Osteocyte (in vitro differentiated cells): ENCODE measurements at regions not wholly inside any gene's neighbourhood (a gene's known extent, or its start where the extent isn't known, plus 50 kb on each side); places are given as distances from the start of the nearest gene placed in this dataset.

Experiments
- DNase-seq: peaks from one replicate; pipeline ENCODE4 v3.0.0; 2021; ENCODE audit warnings: mixed read lengths; ENCODE audit not compliant: unreplicated experiment; ENCODE audit errors: extremely low spot score
- H3K27ac Mint-ChIP-seq: one replicate; pipeline ENCODE4 v1.8.0; 2021; ENCODE audit warnings: mild to moderate bottlenecking, mixed read lengths; ENCODE audit not compliant: unreplicated experiment
- H3K27me3 Mint-ChIP-seq: one replicate; pipeline ENCODE4 v1.8.0; 2021; ENCODE audit warnings: mixed read lengths; ENCODE audit not compliant: unreplicated experiment
- H3K36me3 Mint-ChIP-seq: one replicate; pipeline ENCODE4 v1.8.0; 2021; ENCODE audit warnings: mixed read lengths; ENCODE audit not compliant: unreplicated experiment
- H3K4me1 Mint-ChIP-seq: one replicate; pipeline ENCODE4 v1.8.0; 2021; ENCODE audit warnings: mixed read lengths; ENCODE audit not compliant: unreplicated experiment
- H3K4me3 Mint-ChIP-seq: one replicate; pipeline ENCODE4 v1.8.0; 2021; ENCODE audit warnings: mild to moderate bottlenecking, moderate library complexity, mixed read lengths; ENCODE audit not compliant: unreplicated experiment
- H3K9me3 Mint-ChIP-seq: one replicate; pipeline ENCODE4 v1.8.0; 2021; ENCODE audit warnings: mixed read lengths; ENCODE audit not compliant: unreplicated experiment
- CTCF ChIP-seq: fragments of 200-600 bp; sonication (generic); IDR thresholded peaks from 2 replicates; pipeline ENCODE4 v1.5.0; 2021; ENCODE audit warnings: antibody characterized with exemption, mild to moderate bottlenecking, moderate library complexity

GRCh38 chr3:150222691-150223489, 185.2 kb upstream of the TSC22D2 start:
- peak overlapping the region; percentile 44 for H3K27ac Mint-ChIP-seq
- H3K27me3 Mint-ChIP-seq, result no peaks in the 10 kb centered on the region
- TF ChIP-seq CTCF, result no peak
- no peaks in the 10 kb centered on the region for H3K36me3 Mint-ChIP-seq
- H3K4me3 Mint-ChIP-seq, result no peak overlapping the region
- H3K9me3 Mint-ChIP-seq, result peaks cover under 1% of the 10 kb centered on the region
- H3K4me1 Mint-ChIP-seq, result peaks cover 49% of the 10 kb centered on the region
- no peak for DNase-seq

GRCh38 chr3:150221904-150222523, 186.1 kb upstream of the TSC22D2 start:
- DNase-seq, result no peak
- Mint-ChIP-seq H3K27me3 (no peaks in the 10 kb centered on the region), H3K4me3 (no peak overlapping the region), H3K36me3 (no peaks in the 10 kb centered on the region), H3K27ac (peak overlapping the region; percentile 83), H3K9me3 (peaks cover 4% of the 10 kb centered on the region), H3K4me1 (peaks cover 46% of the 10 kb centered on the region)
- TF ChIP-seq CTCF, result no peak

- H3K27ac Mint-ChIP-seq, result peak overlapping the region; percentile 83
- no peaks in the 10 kb centered on the region for H3K27me3 Mint-ChIP-seq
- TF ChIP-seq CTCF, result no peak
- H3K36me3 Mint-ChIP-seq, result no peaks in the 10 kb centered on the region
- peak overlapping the region; percentile 87 for H3K4me3 Mint-ChIP-seq
- DNase-seq, result no peak
- peaks cover 4% of the 10 kb centered on the region for H3K9me3 Mint-ChIP-seq
- peaks cover 52% of the 10 kb centered on the region for H3K4me1 Mint-ChIP-seq
These were observed 187.3 kb upstream of the TSC22D2 start for GRCh38 chr3:150220799-150221198.

DNA sequence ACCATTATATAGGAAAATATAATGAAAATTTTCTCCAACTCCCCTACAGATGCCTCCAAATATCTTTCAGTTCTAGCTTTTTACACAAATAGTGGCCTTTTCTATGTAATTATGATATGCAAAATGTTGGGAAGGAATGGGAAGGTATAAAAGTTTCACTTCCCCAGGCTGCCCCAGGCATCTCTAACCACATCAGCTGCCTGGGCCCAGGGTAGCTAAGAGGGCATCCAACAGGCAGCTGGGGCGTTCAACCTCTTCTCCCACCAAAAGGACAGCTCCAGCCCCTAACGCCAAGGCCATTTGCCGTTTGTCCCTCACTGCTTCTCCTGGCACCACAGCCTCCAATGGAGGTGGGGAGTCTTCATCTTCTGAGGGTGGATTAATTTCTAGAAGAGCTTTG, 188.1 kb upstream of the TSC22D2 start:
- Mint-ChIP-seq H3K27ac (no peak overlapping the region), H3K27me3 (no peaks in the 10 kb centered on the region), H3K4me3 (no peak overlapping the region), H3K4me1 (peaks cover 57% of the 10 kb centered on the region), H3K36me3 (no peaks in the 10 kb centered on the region), H3K9me3 (peaks cover 4% of the 10 kb centered on the region)
- no peak for DNase-seq
- TF ChIP-seq CTCF, result no peak

GRCh38 chr3:150218841-150219240, 189.3 kb upstream of the TSC22D2 start:
- Mint-ChIP-seq H3K27ac (no peak overlapping the region), H3K27me3 (no peaks in the 10 kb centered on the region), H3K9me3 (peaks cover 4% of the 10 kb centered on the region), H3K36me3 (no peaks in the 10 kb centered on the region), H3K4me1 (peaks cover 59% of the 10 kb centered on the region), H3K4me3 (no peak overlapping the region)
- DNase-seq, result no peak
- TF ChIP-seq CTCF, result no peak
